ENCODE measurements at regions not wholly inside any gene's neighbourhood (a gene's known extent, or its start where the extent isn't known, plus 50 kb on each side); places are given as distances from the start of the nearest gene placed in this dataset.

DNA sequence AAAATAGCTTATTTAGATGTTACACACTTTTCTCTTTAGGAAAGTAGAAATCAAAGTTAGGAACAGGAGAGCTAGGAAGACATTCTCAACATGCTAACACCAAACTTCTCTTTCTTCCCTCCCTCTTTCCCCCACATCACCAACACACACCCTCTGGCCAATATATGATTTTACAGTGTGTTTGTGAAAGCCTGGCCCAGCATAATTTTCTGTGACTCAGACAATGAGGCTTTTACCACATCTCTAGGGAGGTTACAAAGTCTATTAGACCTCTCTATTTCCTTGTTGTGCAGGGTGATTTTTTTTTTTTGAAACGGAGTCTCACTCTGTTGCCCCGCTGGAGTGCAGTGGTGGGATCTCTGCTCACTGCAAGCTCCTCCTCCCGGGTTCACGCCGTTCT, 189.9 kb downstream of the AASDH start:
- TF ChIP-seq, protein P1, sequence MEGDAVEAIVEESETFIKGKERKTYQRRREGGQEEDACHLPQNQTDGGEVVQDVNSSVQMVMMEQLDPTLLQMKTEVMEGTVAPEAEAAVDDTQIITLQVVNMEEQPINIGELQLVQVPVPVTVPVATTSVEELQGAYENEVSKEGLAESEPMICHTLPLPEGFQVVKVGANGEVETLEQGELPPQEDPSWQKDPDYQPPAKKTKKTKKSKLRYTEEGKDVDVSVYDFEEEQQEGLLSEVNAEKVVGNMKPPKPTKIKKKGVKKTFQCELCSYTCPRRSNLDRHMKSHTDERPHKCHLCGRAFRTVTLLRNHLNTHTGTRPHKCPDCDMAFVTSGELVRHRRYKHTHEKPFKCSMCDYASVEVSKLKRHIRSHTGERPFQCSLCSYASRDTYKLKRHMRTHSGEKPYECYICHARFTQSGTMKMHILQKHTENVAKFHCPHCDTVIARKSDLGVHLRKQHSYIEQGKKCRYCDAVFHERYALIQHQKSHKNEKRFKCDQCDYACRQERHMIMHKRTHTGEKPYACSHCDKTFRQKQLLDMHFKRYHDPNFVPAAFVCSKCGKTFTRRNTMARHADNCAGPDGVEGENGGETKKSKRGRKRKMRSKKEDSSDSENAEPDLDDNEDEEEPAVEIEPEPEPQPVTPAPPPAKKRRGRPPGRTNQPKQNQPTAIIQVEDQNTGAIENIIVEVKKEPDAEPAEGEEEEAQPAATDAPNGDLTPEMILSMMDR (IDR thresholded peaks at IDR 0.05; ENCODE audit: low read depth, low read length), result no peak
- TF ChIP-seq MYC (IDR thresholded peaks at IDR 0.05; ENCODE audit: low read depth, low read length) (no peak), POLR2A (IDR thresholded peaks at IDR 0.05; ENCODE audit: extremely low read depth, insufficient read length) (no peak)
- TF ChIP-seq, protein P2, sequence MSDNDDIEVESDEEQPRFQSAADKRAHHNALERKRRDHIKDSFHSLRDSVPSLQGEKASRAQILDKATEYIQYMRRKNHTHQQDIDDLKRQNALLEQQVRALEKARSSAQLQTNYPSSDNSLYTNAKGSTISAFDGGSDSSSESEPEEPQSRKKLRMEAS (IDR thresholded peaks at IDR 0.05; ENCODE audit: low read depth, low read length), result no peak
- DNase-seq (ENCODE audit: low read depth), result peak; percentile 30
- H3K4me3 ChIP-seq (ENCODE audit: low read depth, low read length), result no peak overlapping the region

DNA sequence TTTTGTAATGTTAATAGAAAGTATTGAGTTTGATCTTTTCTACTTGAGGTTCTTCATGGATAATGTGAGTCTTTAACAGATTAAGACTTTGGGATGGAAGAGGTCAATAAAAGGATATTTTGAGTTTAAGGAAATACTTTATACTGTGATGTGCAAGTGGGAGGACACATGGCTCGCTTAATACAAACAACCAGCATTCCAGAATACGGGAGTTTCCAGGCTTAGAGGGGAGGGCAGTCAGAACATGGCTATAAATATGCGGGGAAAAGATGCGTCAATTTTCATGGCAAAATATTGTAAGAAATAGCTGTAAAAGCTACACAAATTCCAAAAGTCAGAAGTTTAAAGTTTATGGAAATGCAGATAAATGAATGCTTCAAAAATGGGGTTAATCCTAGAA, 192.3 kb downstream of the AASDH start:
- DNase-seq (ENCODE audit: low read depth), result no peak
- no peak overlapping the region for H3K4me3 ChIP-seq (ENCODE audit: low read depth, low read length)
- no peak for TF ChIP-seq POLR2A (IDR thresholded peaks at IDR 0.05; ENCODE audit: extremely low read depth, insufficient read length)
- no peak for TF ChIP-seq MYC (IDR thresholded peaks at IDR 0.05; ENCODE audit: low read depth, low read length)
- TF ChIP-seq, protein P2 (IDR thresholded peaks at IDR 0.05; ENCODE audit: low read depth, low read length), result no peak
- TF ChIP-seq, protein P1 (IDR thresholded peaks at IDR 0.05; ENCODE audit: low read depth, low read length), result no peak

DNA sequence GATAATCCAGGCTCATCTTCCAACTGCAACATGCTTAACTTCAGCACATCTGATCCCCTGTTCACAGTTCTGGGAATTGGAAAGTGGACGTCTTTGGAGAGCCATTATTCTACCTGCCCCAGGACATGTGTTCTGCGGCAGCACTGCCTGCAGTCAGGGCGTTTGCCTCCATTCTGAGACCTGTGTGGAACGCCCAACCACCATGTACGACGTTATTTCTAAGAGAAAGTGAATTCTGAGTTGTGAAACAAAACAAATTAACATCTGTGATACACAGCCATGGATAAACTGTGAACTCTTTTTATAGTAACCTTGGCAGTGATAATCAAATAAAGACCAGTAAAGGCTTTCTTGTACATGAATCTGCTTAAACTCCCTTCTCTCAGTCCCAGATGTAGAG, 195.8 kb downstream of the AASDH start:
- TF ChIP-seq, protein P2 (IDR thresholded peaks at IDR 0.05; ENCODE audit: low read depth, low read length), result no peak
- TF ChIP-seq, protein P1 (IDR thresholded peaks at IDR 0.05; ENCODE audit: low read depth, low read length), result no peak
- TF ChIP-seq MYC (IDR thresholded peaks at IDR 0.05; ENCODE audit: low read depth, low read length), result no peak
- TF ChIP-seq POLR2A (IDR thresholded peaks at IDR 0.05; ENCODE audit: extremely low read depth, insufficient read length), result no peak
- no peak for DNase-seq (ENCODE audit: low read depth)
- H3K4me3 ChIP-seq (ENCODE audit: low read depth, low read length), result no peak overlapping the region

DNA sequence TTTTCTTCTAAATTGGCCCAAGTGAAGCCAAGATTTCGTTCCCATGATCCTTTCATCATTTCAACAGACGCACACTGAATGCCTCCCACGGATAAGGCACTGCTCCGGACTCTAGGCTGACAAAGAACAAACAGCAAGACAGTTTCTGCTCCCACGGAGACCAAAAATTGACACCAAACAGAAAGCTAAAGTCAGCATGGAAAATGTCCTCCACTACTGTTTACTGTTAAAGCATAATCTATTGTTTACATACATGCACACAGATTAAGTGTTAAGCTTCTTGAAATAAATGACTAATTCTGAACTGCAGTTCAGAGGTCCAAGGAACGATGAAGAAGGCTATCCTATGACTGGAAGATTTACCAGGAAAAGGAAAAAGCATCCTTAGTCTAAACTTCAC, 199.6 kb downstream of the AASDH start:
- no peak for DNase-seq (ENCODE audit: low read depth)
- no peak for TF ChIP-seq MYC (IDR thresholded peaks at IDR 0.05; ENCODE audit: low read depth, low read length)
- TF ChIP-seq, protein P2 (IDR thresholded peaks at IDR 0.05; ENCODE audit: low read depth, low read length), result no peak
- no peak for TF ChIP-seq POLR2A (IDR thresholded peaks at IDR 0.05; ENCODE audit: extremely low read depth, insufficient read length)
- TF ChIP-seq, protein P1 (IDR thresholded peaks at IDR 0.05; ENCODE audit: low read depth, low read length), result no peak
- no peak overlapping the region for H3K4me3 ChIP-seq (ENCODE audit: low read depth, low read length)

DNA sequence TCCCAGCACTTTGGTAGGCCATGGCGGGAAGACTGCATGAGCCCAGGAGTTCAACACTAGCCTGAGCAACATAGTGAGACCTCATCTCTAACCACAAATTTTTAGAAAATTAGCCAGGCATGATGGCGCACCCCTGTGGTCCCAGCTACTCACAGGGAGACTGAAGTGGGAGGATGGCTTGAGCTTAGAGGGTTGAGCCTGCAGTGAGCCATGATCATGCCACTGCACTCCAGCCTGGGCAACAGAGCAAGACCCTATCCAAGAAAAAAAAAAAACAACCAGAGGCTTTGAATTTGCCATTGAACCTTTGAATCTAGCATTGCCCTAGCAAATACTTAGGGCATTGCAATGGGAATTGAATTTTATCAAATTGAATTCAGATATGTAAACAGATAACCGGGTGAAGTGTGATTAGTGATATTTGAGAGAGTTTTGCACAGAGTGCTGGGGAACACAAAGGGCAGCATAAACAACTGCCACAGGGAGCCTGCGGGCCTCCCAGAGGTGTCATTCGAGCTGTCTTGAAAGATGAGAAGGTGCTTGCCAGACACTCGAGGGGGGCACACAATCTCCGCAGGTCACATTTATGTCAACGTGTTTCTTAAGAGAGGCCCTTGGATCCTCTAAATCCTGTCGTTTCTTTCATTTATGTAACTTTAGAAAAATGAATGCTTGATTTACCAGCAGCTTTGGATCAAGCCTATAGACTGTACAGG, 200.3 kb downstream of the AASDH start:
- no peak overlapping the region for H3K4me3 ChIP-seq (ENCODE audit: low read depth, low read length)
- TF ChIP-seq, protein P2 (IDR thresholded peaks at IDR 0.05; ENCODE audit: low read depth, low read length), result no peak
- TF ChIP-seq, protein P1 (IDR thresholded peaks at IDR 0.05; ENCODE audit: low read depth, low read length), result no peak
- TF ChIP-seq POLR2A (IDR thresholded peaks at IDR 0.05; ENCODE audit: extremely low read depth, insufficient read length), result no peak
- no peak for TF ChIP-seq MYC (IDR thresholded peaks at IDR 0.05; ENCODE audit: low read depth, low read length)
- no peak for DNase-seq (ENCODE audit: low read depth)
